Gastrocnemius medialis (tissue), 4 donors: ENCODE measurements at regions not wholly inside any gene's neighbourhood (a gene's known extent, or its start where the extent isn't known, plus 50 kb on each side); places are given as distances from the start of the nearest gene placed in this dataset.

Source experiments
- CTCF ChIP-seq, 5 experiments: fragments of 450-650 bp in 3 of 5; fragments of 200-600 bp in 2 of 5; sonication (generic) in 2 of 5; IDR thresholded peaks in 4 of 5; conservative IDR thresholded peaks in 1 of 5; 1 replicate in 4 of 5; 2 replicates in 1 of 5; pipeline ENCODE4 v1.5.1; 2016 to 2019; ENCODE audit warnings: antibody characterized with exemption in 5 of 5, mild to moderate bottlenecking in 3 of 5, moderate library complexity in 3 of 5
- POLR2A ChIP-seq, 2 donors: fragments of 450-650 bp; IDR thresholded peaks; one replicate each; pipeline ENCODE4 v1.6.1; 2017; ENCODE audit warnings: antibody characterized with exemption in 2 of 2, mild to moderate bottlenecking in 2 of 2, moderate library complexity in 2 of 2

- TF ChIP-seq CTCF (IDR thresholded peaks at IDR 0.05 in 4 of 5, conservative IDR thresholded peaks at IDR 0.05 in 1 of 5) = no peak
- no peak for TF ChIP-seq POLR2A (IDR thresholded peaks at IDR 0.05)
These were observed 175.4 kb upstream of the VEGFC start for GRCh38 chr4:176968094-176968493.
